Tongue (tissue), 1 donor: ENCODE measurements at regions not wholly inside any gene's neighbourhood (a gene's known extent, or its start where the extent isn't known, plus 50 kb on each side); places are given as distances from the start of the nearest gene placed in this dataset.
"Not testable (repeated sequence)": the region's sequence is repeated elsewhere in the genome, so short reads cannot be mapped to it uniquely, and the experiment has no call there.

Experiments used
- DNase-seq: peaks from one replicate; pipeline ENCODE4 v3.0.0-alpha.2; 2015

DNA sequence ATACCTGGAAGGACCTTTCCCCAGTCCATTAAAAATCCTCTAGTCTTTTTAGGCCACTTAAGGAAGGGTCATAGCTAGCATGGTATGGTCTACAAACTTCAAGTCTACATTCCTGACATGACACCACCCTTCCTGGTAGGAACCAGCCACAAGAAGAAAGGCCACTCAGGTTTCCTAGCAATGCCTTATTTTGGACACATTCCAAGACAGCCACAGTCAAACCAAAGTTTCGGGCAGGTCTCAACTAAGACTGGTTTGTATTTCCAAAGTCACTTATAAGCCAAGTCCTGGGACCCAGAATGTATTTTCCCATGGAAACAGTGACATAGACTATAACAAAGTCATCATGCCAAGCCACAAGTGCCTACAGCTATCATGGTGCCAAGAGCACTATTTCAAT is 50.6 kb upstream of the SLC44A3 start:
- no peak for DNase-seq

DNA sequence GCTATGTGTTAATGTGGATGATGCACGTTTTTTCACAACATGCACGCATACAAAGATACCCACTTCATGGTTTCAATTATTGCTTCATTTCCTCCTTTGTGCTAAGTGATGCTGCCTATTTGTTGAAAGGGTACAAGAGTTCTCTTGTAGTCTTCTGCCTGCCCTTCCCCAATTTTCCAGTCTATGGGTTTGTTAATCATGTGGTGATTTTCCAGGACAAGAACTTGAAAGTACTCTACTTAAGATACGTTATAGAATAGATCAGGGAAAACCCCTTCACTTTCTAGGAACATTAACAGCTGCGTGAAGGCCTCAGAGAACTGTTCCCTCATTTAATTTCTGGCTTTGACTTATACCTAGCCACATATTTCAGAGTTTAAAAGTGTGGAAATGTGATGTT is 52.1 kb upstream of the SLC44A3 start:
- DNase-seq = no peak

DNA sequence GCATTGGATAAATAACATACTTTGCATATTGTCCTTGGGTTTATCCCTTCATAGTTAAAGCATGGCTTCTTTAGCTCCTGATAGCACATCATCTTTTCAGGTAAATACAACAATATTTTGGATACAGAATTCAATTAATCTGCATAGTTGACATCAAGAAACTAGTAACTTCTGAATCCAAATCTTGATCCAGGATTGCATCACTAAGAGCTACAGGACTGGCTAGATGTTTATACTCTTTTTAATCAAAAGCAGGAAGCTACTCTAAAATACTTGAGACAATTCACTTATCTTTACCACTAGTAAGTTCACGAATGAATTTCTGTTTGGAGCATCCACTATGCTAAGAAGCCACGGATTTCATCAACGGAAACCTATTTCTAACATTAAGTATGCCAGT is 54.2 kb upstream of the SLC44A3 start:
- no peak for DNase-seq

DNA sequence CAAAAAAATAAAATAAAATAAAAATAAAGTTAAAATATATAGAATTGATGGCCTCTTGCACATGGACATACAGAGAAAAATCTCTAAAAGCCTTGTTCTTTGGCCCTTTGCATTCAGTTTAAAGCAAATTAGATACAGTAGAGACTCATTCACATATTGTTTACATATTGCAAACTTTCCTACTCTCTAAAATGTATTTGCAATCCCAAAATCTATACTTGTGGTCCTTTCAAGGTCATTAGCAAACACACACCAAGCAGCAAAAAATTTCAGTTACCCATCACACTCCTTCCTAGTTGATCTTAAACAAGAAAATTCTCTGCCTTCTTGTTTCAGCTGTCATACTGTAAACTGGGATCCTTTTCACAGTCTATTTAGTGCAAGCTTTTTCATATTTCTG is 61.0 kb upstream of the SLC44A3 start:
- DNase-seq = no peak

DNA sequence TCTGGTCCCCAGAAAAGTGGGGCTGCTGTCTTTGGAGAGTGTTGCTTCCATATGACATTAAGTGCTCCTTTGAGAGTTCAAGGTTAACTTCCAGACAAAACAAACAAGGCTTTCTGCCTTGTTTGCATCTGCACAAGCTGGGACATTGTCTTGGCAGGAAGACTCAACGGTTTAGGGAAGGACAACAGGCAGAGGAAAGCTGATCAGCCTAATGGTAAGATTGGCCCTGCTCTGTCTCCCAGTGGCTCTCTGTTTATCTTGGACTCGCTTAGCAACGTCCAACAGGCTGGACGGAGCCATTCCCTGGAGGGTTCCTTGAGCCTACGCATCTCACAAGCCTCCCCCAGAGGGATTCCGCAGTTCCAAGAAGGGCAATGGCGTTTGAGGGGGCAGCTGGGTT is 62.2 kb upstream of the SLC44A3 start:
- DNase-seq = peak; percentile 57

- DNase-seq = peak; percentile 68
Observed at GRCh38 chr1:94755675-94756074, 64.5 kb upstream of the SLC44A3 start.

DNA sequence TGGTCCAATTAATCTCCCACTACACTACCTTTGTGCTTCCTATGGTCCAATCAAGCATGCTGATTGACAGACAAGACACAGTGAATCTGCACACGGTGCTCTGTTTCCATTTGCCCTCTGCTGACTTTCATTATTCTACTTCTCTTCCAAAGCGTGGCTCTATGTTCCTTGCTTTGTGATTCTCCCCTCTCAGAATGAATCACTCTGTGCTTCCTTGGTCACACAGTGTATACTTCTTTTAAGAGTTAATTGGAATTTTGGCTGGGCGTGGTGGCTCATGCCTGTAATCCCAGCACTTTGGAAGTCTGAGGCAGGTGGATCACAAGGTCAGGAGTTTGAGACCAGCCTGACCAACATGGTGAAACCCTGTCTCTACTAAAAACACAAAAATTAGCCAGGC is 65.1 kb upstream of the SLC44A3 start:
- not testable (repeated sequence) for DNase-seq

GRCh38 chr1:94754570-94754969 is 65.6 kb upstream of the SLC44A3 start:
- DNase-seq = no peak

- no peak for DNase-seq
Observed at GRCh38 chr1:94754095-94754494, 66.1 kb upstream of the SLC44A3 start.

- no peak for DNase-seq
Observed at GRCh38 chr1:94753171-94753972, 66.8 kb upstream of the SLC44A3 start.

DNA sequence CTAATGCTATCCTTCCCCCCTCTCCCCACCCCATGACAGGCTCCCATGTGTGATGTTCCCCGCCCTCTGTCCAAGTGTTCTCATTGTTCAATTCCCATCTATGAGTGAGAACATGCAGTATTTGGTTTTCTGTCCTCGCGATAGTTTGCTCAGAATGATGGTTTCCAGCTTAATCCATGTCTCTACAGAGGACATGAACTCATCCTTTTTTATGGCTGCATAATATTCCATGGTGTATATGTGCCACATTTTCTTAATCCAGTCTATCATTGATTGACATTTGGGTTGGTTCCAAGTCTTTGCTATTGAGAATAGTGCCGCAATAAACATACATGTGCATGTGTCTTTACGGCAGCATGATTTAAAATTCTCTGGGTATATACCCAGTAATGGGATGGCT is 68.7 kb upstream of the SLC44A3 start:
- not testable (repeated sequence) for DNase-seq

DNA sequence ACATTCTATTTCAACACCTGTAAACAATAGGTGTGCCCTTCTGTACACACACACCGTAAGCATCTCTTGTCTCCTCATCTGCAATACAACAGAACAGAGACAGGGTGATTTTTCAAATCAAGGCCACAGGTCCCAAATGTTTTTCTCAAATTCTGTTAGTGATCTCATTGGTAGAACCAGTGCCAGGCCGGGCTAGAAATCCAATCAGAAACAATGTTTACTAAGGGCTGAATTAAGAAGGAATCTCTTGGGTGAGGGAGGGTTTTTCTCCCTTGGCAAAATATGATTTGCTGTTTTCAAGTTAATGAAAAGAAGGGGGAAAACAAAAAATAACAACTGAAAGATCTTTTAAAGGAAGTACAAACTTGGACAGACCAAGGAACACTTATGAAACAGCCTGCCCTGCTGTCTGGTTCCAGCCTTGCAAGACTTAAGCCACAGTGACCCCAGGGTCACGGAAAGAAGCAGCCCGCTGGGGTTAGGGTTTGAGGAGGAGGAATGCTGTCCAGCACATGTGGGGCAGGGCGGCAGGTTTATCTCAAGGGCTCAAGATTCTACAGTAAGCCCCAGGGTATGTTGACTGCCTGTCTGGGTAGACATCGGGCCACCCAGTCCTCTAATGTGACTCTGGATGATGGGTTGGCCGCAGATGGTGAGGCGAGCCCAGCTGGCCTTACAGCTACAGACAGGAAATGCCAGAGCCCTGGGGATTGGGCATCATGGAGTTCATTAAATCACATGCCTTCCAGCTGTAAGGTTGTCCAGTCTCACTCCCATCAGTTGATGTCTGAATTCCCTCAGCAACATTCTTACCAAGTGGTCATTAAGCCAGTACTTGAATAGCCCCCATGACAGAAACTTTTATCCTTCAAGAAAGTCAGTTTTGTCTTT is 73.3 kb upstream of the SLC44A3 start:
- no peak for DNase-seq

DNA sequence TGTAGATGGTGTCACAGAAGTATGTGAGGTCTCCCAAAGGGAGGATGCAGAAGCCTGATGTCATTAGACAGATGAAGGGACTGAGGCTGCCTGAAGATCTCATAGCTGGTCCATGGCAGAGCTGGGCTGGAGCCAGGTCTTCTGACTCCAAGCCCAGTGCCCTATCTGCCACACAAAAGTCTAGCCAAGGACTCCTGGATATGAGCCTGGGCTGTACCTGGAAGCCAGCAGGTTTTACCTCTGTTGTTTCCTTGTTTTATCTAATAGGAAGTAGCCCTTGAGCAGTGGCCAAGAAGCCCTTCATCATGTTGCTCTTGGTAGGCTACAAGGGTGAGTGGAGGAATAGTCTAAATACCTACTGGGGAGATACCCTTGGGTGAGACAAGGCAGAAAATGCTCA is 74.4 kb upstream of the SLC44A3 start:
- no peak for DNase-seq

DNA sequence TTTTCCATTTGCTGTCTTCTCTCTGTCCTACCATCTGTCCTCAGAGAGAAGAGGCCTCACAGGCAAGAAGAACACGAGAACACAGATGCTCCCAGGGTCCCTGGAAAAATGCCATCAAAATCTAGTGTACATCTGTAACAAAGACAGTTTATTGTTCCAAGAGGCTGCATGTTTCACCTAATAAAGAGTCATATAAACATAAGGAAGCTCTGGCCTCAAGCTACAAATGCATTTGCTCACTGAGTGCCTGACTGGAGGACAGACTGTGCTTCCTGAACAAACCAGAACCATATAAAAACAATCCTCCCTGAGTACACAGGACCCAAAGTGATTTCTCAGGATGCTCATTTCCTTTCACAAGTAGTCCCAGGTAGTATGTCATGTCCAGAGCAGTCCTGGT is 76.3 kb upstream of the SLC44A3 start:
- DNase-seq = peak; percentile 83

DNA sequence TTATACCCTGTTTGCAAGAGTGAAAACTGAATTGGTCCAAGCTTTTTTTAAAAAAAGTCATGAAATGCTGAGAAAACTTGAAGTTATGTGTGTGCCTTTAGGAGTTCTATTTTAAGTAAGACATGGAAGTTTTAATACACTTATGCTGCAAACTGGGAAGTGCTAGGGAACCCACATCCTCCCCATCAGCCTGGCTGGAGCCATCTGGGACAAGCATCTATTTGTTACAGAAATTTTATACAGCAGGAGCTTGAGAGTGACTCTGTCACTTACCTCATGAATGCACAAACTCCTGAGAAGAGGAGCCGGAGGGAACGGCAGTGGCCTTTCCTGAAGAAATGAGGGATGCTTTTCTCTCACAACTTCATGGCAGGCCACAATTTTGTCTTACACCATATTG is 78.2 kb upstream of the SLC44A3 start:
- no peak for DNase-seq

GRCh38 chr1:94741510-94741909 is 78.6 kb upstream of the SLC44A3 start:
- DNase-seq = no peak

GRCh38 chr1:94739521-94740061 is 80.6 kb upstream of the SLC44A3 start:
- no peak for DNase-seq

GRCh38 chr1:94738371-94738770 is 81.8 kb upstream of the SLC44A3 start:
- DNase-seq = no peak

DNA sequence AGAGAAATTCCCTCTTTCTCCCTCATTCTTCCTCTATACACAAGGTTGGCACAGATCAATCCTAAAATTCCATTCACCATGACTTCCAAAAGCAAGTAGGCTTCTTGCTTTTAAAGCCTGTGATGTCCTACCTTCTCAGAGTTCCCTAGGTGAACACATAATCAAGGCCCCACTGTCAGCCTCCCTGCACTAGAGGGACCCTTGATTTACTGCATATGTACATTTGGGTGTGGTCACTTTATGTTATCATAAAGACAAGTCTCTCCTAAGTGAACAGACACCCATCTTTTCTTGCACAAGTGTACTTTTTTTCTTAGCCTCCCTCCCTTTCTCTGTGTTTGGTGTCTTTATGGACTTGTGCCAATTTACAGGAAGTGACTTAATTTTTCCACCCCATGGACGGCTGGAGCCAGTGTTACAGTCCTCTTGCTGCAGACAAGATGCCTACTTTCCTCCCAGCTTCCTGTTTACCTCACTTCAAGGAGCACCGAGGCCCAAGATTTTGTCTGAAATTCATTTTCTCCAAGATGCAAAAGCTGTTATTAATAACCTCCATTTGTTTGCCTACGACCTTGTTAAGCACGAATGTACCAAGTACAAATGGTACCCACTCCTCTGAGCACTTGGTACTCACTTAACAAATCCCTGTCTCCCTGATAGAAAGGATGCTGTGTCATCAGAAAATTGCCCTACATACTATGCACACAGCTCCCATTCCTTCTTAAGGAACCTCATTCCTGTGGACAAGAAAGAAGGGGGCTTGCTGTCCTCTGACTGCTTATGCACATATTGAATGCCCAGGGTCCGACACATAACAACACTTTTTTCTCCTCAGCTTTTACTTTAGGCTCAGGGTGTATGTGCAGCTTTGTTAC is 82.8 kb upstream of the SLC44A3 start:
- DNase-seq = no peak

DNA sequence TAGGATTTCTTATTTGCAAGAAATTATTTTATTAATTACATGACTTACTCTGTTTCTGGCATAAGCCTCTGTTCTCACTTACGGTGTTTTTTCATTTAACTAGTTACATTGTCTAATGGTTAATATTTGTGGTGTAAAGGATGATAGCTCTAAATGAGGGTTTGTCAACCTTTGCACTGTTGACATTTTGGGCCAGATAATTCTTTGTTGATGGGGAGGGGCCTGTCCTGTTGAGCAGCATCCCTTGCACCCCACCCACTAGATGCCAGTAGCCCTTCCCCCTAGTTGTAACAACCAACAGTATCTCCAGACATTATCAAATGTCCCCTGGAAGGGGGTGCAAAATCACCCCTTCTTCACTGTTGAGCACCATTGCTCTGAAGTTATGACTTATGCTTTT is 83.6 kb upstream of the SLC44A3 start:
- DNase-seq = no peak

GRCh38 chr1:94736073-94736472 is 84.1 kb upstream of the SLC44A3 start:
- no peak for DNase-seq
